Panc1 (cell line): ENCODE measurements at regions not wholly inside any gene's neighbourhood (a gene's known extent, or its start where the extent isn't known, plus 50 kb on each side); places are given as distances from the start of the nearest gene placed in this dataset.

Experiments used
- ATAC-seq: fragments of 200-7000 bp; cut with Tn5 transposase; 2 replicates; pipeline ENCODE4 v1.9.1; 2020; ENCODE audit warnings: mild to moderate bottlenecking, moderate library complexity
- BruUV-seq: library from RNA; stranded (reverse); fragments of 400-500 nt; replicated peaks from 2 replicates; lab custom pipeline; 2021; lab: Mats Ljungman, UMichigan
- CTCF ChIA-PET: fragments of 300-600 bp; sonication (Branson Sonifier 250); formaldehyde crosslinking; loops from one replicate; lab custom pipeline; 2022; ENCODE audit warnings: antibody characterized with exemption; lab: Charles Lee
- POLR2A ChIA-PET: fragments of 300-600 bp; sonication (Branson Sonifier 250); formaldehyde crosslinking; loops from one replicate; lab custom pipeline; 2022; ENCODE audit warnings: antibody characterized with exemption; lab: Charles Lee
- DNase-seq: peaks from one replicate; pipeline ENCODE4 v3.0.0-alpha.2; 2010; ENCODE audit warnings: low read depth, low spot score
- H3K27ac ChIP-seq: 2 replicates; pipeline ENCODE4 v1.5.1; 2011; ENCODE audit warnings: mild to moderate bottlenecking, low read length, inconsistent platforms
- H3K27me3 ChIP-seq: fragments of 200-500 bp; sonication (Bioruptor generic); 2 replicates; pipeline ENCODE4 v1.6.0; 2014; ENCODE audit warnings: low read length, inconsistent platforms; ENCODE audit not compliant: control insufficient read depth, insufficient read depth
- H3K36me3 ChIP-seq: fragments of 200-500 bp; sonication (Bioruptor generic); 2 replicates; pipeline ENCODE4 v1.5.1; 2014; ENCODE audit warnings: inconsistent platforms, mild to moderate bottlenecking, low read length, moderate library complexity; ENCODE audit not compliant: control insufficient read depth, insufficient read depth
- H3K4me1 ChIP-seq: 2 replicates; pipeline ENCODE4 v1.5.1; 2011; ENCODE audit warnings: inconsistent platforms, mild to moderate bottlenecking, low read length, moderate library complexity; ENCODE audit not compliant: control insufficient read depth, insufficient read depth
- H3K4me3 ChIP-seq, 2 experiments: 2 replicates each; pipeline ENCODE4 v1.5.1; 2011 to 2012; ENCODE audit warnings: low read depth in 2 of 2, low read length in 2 of 2, mild to moderate bottlenecking in 2 of 2, inconsistent platforms in 1 of 2, moderate library complexity in 1 of 2
- H3K9me3 ChIP-seq: fragments of 200-500 bp; sonication (Bioruptor generic); 2 replicates; pipeline ENCODE4 v1.5.1; 2014; ENCODE audit warnings: low read depth, mild to moderate bottlenecking, inconsistent platforms, low read length, moderate library complexity; ENCODE audit not compliant: control insufficient read depth, insufficient read depth
- POLR2AphosphoS5 ChIP-seq: IDR thresholded peaks from 2 replicates; pipeline ENCODE4 v1.6.1; 2012; ENCODE audit warnings: mild to moderate bottlenecking, low read depth, low read length, moderate library complexity
- SIN3A ChIP-seq: IDR thresholded peaks from 2 replicates; pipeline ENCODE4 v1.6.1; 2012; ENCODE audit warnings: low read depth, mild to moderate bottlenecking, low read length, moderate library complexity, borderline replicate concordance; ENCODE audit not compliant: insufficient read depth
- TCF7L2 ChIP-seq: IDR thresholded peaks from 2 replicates; pipeline ENCODE4 v1.6.1; 2011; ENCODE audit warnings: mild to moderate bottlenecking, low read depth, low read length, inconsistent platforms
- in situ Hi-C: cut with HindIII; loops from 2 replicates; pipeline ENCODE4 v1.10.0; 2016; ENCODE audit warnings: low sequenced_read_pairs, low pct_unique_long_range_greater_than_20kb
- intact Hi-C: fragments of 100-400 bp; cut with micrococcal nuclease; formaldehyde crosslinking; loops from one replicate; pipeline ENCODE4 v1.10.0; 2022; ENCODE audit not compliant: unreplicated experiment
- TF ChIP-seq, protein P1 (sequence below), 2 experiments: IDR thresholded peaks; 2 replicates each; pipeline ENCODE4 v1.6.1; 2011 to 2012; ENCODE audit warnings: low read depth in 2 of 2, control low read depth in 1 of 2, low read length in 1 of 2, mild to moderate bottlenecking in 1 of 2, moderate library complexity in 1 of 2; ENCODE audit not compliant: insufficient read depth in 1 of 2
- TF ChIP-seq, protein P2 (sequence below): fragments of 450-650 bp; IDR thresholded peaks from 2 replicates; pipeline ENCODE4 v1.5.1; 2017; ENCODE audit warnings: mild to moderate bottlenecking

DNA sequence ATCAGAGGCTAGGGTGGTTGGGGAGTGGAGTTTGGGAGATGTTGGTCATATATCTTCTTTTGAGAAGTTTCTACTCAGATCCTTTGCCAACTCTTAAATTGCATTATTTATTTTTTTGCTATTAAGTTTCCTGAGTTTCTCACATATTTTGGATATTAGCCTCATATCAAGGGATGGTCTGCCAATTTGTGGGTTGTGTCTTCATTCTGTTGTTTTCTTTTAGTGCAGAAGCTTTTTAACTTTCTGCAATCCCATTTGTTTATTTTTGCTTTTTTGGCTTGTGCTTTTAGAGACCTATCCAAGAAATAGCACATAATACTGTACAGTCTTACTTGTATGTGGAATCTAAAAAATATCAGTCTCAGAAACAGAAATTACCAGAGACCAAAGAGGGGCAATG is 509.2 kb upstream of the HS3ST1 start:
- intact Hi-C loops (no loop called here), in situ Hi-C loops (no loop called here)
- no peaks in the 10 kb centered on the region for H3K9me3 ChIP-seq
- no peak overlapping the region for H3K4me3 ChIP-seq
- BruUV-seq: no TSS peak
- ChIA-PET POLR2A (no interaction called here), CTCF (no interaction called here)
- H3K36me3 ChIP-seq: no peaks in the 10 kb centered on the region
- TF ChIP-seq TCF7L2 (no peak), SIN3A (no peak), POLR2AphosphoS5 (no peak)
- TF ChIP-seq, protein P1, sequence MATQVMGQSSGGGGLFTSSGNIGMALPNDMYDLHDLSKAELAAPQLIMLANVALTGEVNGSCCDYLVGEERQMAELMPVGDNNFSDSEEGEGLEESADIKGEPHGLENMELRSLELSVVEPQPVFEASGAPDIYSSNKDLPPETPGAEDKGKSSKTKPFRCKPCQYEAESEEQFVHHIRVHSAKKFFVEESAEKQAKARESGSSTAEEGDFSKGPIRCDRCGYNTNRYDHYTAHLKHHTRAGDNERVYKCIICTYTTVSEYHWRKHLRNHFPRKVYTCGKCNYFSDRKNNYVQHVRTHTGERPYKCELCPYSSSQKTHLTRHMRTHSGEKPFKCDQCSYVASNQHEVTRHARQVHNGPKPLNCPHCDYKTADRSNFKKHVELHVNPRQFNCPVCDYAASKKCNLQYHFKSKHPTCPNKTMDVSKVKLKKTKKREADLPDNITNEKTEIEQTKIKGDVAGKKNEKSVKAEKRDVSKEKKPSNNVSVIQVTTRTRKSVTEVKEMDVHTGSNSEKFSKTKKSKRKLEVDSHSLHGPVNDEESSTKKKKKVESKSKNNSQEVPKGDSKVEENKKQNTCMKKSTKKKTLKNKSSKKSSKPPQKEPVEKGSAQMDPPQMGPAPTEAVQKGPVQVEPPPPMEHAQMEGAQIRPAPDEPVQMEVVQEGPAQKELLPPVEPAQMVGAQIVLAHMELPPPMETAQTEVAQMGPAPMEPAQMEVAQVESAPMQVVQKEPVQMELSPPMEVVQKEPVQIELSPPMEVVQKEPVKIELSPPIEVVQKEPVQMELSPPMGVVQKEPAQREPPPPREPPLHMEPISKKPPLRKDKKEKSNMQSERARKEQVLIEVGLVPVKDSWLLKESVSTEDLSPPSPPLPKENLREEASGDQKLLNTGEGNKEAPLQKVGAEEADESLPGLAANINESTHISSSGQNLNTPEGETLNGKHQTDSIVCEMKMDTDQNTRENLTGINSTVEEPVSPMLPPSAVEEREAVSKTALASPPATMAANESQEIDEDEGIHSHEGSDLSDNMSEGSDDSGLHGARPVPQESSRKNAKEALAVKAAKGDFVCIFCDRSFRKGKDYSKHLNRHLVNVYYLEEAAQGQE (IDR thresholded peaks at IDR 0.05; ENCODE audit: insufficient read depth in 1 of 2, low read depth in 2 of 2, low read length in 1 of 2): no peak
- TF ChIP-seq, protein P2, sequence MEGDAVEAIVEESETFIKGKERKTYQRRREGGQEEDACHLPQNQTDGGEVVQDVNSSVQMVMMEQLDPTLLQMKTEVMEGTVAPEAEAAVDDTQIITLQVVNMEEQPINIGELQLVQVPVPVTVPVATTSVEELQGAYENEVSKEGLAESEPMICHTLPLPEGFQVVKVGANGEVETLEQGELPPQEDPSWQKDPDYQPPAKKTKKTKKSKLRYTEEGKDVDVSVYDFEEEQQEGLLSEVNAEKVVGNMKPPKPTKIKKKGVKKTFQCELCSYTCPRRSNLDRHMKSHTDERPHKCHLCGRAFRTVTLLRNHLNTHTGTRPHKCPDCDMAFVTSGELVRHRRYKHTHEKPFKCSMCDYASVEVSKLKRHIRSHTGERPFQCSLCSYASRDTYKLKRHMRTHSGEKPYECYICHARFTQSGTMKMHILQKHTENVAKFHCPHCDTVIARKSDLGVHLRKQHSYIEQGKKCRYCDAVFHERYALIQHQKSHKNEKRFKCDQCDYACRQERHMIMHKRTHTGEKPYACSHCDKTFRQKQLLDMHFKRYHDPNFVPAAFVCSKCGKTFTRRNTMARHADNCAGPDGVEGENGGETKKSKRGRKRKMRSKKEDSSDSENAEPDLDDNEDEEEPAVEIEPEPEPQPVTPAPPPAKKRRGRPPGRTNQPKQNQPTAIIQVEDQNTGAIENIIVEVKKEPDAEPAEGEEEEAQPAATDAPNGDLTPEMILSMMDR: no peak
- DNase-seq: no peak
- H3K27me3 ChIP-seq: no peaks in the 10 kb centered on the region
- H3K4me1 ChIP-seq: no peaks in the 10 kb centered on the region
- ATAC-seq: no peak
- no peak overlapping the region for H3K27ac ChIP-seq

DNA sequence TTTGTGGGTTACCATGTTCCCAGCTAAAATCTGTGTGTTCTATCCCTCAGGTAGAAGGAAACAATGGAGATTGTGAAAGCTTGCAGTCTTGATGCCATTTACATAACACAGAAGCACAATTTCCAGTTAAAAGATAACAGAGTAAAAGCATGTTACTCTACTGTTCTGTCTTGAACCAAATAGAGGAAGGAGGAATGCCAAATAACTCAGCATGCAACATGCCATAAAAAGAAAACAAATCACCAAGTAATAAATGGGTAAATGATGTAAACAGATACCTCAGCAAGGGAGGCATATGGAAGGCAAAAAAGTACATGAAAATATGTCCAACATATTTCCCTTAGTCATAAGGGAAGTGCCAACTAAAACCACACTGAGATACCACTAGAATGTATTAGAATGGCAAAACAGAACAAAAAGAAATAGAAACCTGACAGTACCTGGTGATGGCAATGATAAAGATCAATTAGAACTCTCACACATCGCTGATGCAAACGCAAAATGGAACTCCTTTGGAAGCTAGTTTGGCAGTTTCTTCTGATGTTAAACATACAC is 502.6 kb upstream of the HS3ST1 start:
- H3K9me3 ChIP-seq: no peaks in the 10 kb centered on the region
- no peaks in the 10 kb centered on the region for H3K27me3 ChIP-seq
- DNase-seq: no peak
- TF ChIP-seq SIN3A (no peak), POLR2AphosphoS5 (no peak), TCF7L2 (no peak)
- TF ChIP-seq, protein P1 (IDR thresholded peaks at IDR 0.05; ENCODE audit: insufficient read depth in 1 of 2, low read depth in 2 of 2, low read length in 1 of 2): no peak
- TF ChIP-seq, protein P2: no peak
- no TSS peak for BruUV-seq
- no peak overlapping the region for H3K27ac ChIP-seq
- ATAC-seq: no peak
- H3K36me3 ChIP-seq: no peaks in the 10 kb centered on the region
- ChIA-PET CTCF (no interaction called here), POLR2A (no interaction called here)
- no peaks in the 10 kb centered on the region for H3K4me1 ChIP-seq
- in situ Hi-C loops (no loop called here), intact Hi-C loops (no loop called here)
- no peak overlapping the region for H3K4me3 ChIP-seq
